ENCODE measurements at regions not wholly inside any gene's neighbourhood (a gene's known extent, or its start where the extent isn't known, plus 50 kb on each side); places are given as distances from the start of the nearest gene placed in this dataset.

DNA sequence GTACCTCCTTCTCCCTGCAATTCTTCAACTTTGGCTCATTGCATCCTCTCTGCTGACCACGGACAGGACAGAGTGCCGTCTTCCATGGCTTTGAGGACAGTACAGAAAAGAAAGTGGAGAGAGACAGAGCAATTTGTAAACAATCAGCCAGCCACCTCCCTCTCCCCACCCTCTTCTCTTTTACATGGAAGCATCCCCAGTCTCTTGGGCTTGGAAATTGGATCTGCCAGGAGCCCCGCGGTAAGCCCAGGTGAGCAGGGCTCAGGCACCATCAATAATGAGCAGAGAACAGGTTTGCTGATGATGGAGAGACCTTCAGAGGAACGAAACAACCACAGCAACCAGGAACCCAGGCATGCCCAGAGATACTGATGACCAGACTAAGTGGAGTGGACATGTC is 194.9 kb upstream of the TNRC6C start:
- H3K4me3 ChIP-seq (ENCODE audit: low read depth, low read length): no peak overlapping the region
- ChIA-PET POLR2A (no interaction called here), CTCF (no interaction called here)
- no peak for DNase-seq (ENCODE audit: low read depth, low spot score)
- TF ChIP-seq, protein P1, sequence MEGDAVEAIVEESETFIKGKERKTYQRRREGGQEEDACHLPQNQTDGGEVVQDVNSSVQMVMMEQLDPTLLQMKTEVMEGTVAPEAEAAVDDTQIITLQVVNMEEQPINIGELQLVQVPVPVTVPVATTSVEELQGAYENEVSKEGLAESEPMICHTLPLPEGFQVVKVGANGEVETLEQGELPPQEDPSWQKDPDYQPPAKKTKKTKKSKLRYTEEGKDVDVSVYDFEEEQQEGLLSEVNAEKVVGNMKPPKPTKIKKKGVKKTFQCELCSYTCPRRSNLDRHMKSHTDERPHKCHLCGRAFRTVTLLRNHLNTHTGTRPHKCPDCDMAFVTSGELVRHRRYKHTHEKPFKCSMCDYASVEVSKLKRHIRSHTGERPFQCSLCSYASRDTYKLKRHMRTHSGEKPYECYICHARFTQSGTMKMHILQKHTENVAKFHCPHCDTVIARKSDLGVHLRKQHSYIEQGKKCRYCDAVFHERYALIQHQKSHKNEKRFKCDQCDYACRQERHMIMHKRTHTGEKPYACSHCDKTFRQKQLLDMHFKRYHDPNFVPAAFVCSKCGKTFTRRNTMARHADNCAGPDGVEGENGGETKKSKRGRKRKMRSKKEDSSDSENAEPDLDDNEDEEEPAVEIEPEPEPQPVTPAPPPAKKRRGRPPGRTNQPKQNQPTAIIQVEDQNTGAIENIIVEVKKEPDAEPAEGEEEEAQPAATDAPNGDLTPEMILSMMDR (IDR thresholded peaks at IDR 0.05; ENCODE audit: insufficient read depth, low read length, missing control alignments): no peak

DNA sequence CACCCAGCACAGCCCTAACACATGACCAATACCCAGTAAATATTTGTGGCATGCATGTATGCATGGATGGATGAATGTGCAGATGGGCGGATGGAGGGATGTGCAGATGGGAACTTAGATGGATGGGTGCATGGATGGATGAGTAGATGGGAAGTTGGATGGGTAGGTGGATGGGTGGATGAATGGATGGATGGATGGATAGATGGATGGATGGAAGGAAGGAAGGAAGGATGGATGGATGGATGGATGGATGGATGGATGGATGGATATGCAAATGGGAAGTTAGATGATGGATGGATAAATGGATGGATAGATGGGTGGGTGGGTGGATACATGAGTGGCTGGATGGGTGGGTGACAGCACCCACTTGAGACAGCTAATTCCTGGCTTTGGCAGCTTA is 193.2 kb upstream of the TNRC6C start:
- CTCF ChIA-PET: no interaction called here
- POLR2A ChIA-PET: no interaction called here
- TF ChIP-seq, protein P1 (IDR thresholded peaks at IDR 0.05; ENCODE audit: insufficient read depth, low read length, missing control alignments): no peak

DNA sequence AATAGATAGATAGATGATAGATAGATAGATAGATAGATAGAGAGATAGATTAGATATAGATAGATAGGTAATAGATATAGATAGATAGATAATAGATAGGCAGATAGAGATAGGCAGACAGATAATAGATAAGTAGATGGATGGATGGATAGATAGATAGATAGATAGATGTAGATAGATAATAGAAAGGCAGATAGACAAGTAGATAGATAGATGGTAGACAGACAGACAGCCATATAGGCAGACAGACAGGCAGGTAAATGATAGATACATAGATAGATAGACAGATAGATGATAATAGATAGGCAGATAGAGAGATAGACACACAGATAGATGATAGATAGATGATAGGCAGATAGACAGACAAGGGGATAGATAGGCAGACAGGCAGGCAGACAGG is 191.4 kb upstream of the TNRC6C start:
- ChIA-PET CTCF (no interaction called here), POLR2A (no interaction called here)
- TF ChIP-seq, protein P1 (IDR thresholded peaks at IDR 0.05; ENCODE audit: insufficient read depth, low read length, missing control alignments): no peak
- DNase-seq (ENCODE audit: low read depth, low spot score): no peak
- H3K4me3 ChIP-seq (ENCODE audit: low read depth, low read length): no peak overlapping the region

More for the DNA sequence above, 193.2 kb upstream of the TNRC6C start:
- DNase-seq (ENCODE audit: low read depth, low spot score): no peak
- no peak overlapping the region for H3K4me3 ChIP-seq (ENCODE audit: low read depth, low read length)

DNA sequence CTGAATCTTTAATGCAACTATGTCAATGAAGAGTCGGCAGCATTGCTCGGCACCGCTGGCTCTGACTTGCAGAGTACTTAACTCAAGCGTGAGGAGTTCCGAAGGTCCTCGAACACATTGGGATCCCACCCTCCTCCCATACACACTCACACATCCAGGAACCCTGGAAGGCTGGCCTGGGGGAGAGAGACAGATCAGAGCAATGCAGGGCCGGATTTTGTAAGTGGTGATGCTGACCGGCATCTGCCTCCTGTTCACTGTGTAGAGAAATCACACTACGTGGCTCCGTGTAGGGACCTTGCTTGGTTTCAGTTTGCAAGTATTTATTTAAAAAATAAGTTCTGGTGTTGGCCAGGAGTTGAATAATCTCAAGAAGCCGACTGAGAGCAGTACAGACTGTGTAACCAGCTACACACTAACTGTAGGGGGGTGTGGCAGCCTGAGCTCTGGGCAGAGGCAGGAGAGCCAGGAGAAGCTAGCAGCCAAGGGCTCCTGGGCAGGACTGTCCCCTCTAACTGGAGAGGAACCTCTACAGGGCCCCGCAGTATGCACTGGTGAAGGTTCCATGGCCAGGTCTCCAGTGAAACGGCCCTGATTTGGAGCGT is 190.2 kb upstream of the TNRC6C start:
- ChIA-PET CTCF (no interaction called here), POLR2A (no interaction called here)
- no peak overlapping the region for H3K4me3 ChIP-seq (ENCODE audit: low read depth, low read length)
- TF ChIP-seq, protein P1 (IDR thresholded peaks at IDR 0.05; ENCODE audit: insufficient read depth, low read length, missing control alignments): no peak
- no peak for DNase-seq (ENCODE audit: low read depth, low spot score)

DNA sequence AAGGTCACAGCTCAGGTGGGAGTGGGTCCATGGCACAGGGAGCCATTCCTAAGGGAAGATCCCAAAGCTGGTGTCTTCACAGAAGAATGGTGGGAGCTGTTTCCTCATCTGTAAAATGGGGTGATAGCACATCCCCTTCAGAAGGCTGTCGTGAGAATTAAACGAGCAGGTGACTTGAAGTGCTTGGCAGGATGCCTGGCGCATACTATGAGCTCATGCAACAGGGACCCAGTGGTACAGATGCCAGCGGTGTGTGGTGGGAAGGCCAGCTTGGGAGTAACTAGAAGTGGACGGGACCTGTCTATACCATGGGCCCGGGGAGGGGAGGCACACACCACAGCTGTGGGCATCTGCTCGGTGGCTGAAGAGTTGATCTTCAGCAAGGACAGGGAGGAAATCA is 189.3 kb upstream of the TNRC6C start:
- ChIA-PET CTCF (no interaction called here), POLR2A (no interaction called here)
- DNase-seq (ENCODE audit: low read depth, low spot score): no peak
- TF ChIP-seq, protein P1 (IDR thresholded peaks at IDR 0.05; ENCODE audit: insufficient read depth, low read length, missing control alignments): no peak
- no peak overlapping the region for H3K4me3 ChIP-seq (ENCODE audit: low read depth, low read length)

DNA sequence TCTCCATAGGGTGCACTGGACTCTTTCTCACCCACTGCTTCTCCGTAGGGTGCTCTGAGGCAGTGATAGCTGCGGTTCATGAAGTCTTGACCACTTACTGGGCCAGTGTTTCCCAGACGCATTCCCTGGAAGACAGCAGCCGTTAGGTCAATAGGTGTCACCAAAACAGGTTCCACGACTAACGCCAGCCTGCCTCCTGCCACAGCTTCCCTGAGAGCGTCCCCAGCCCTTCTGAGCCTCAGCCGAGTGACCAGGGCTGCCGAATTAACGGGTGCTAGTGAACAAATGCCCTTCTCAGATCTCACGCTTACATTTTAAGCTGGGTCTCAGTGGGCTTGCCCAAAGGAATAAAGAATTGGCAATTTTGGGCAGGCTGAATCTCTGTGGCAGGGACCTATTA is 188.7 kb upstream of the TNRC6C start:
- no peak overlapping the region for H3K4me3 ChIP-seq (ENCODE audit: low read depth, low read length)
- DNase-seq (ENCODE audit: low read depth, low spot score): no peak
- POLR2A ChIA-PET: no interaction called here
- CTCF ChIA-PET: no interaction called here
- TF ChIP-seq, protein P1 (IDR thresholded peaks at IDR 0.05; ENCODE audit: insufficient read depth, low read length, missing control alignments): no peak

Measured in AG04449 (cell line).